NCI-H1694 treated with DMSO at 0.1 percent for 48 hours (cell line): ENCODE measurements at regions not wholly inside any gene's neighbourhood (a gene's known extent, or its start where the extent isn't known, plus 50 kb on each side); places are given as distances from the start of the nearest gene placed in this dataset.

Experiments used
- DNase-seq: peaks from one replicate; lab custom pipeline; 2025; lab: John Stamatoyannopoulos, UW

DNA sequence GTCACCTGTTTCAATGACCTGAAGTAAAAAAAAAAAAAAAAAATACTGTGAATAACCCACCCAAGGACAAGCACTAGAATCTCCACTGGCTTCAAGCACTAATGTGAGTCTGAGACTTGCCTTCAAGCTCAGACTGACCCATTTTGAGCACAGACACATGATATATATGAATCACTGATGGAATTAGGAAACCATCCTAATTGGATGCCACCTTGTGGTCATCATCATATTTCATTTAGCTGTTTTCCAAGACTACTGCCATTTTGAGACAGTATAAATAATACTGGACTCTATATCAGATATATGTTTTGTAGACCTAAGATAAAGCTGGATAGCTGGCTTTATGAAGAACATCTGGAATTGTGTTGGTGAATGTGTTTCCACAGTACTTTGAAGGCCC is 1232.0 kb downstream of the KCNT2 start:
- DNase-seq, result no peak

GRCh38 chr1:195373856-195374255 is 1234.4 kb downstream of the KCNT2 start:
- peak; percentile 60 for DNase-seq

GRCh38 chr1:195345149-195345548 is 1263.1 kb downstream of the KCNT2 start:
- no peak for DNase-seq

DNA sequence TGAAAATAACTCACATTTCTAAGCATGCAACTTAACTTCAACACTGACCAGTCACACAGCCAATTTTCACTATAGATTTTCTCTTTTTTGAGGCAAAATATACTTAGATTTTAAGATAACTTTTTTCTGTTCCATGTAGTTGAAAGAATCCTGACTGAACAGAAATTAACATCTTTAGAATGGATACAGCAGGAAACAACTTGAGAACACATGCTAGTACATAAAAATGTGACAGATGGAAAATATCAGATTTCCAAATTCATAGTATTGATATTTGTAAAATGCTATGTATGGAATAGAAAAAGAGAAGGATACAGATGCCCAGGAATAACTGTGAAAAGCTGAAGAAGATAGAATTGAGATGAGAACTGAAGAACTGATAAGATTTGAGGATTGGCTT is 1270.6 kb downstream of the KCNT2 start:
- DNase-seq, result no peak

- no peak for DNase-seq
These were observed 1271.4 kb downstream of the KCNT2 start for GRCh38 chr1:195336812-195337211.

GRCh38 chr1:195335541-195335940 is 1272.7 kb downstream of the KCNT2 start:
- no peak for DNase-seq

- no peak for DNase-seq
These were observed 1276.1 kb downstream of the KCNT2 start for GRCh38 chr1:195332102-195332501.

DNA sequence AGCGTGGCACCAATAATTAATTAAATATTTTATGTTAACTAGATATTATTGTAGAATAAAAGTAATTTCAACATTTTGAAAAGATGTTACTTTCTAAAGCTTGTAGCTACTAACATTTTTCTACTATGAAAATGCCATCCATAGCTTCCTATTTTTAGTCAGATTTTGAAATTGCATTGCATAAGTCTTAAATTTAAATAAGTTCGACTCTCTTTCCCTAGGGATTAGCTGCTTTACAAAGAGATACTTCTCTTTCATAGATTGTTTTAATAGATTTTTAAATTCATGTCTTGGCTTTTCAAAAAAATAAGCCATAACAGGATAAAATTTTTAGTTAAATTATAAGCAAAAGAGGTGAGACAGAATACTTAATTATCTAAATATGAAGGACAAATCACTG is 1279.6 kb downstream of the KCNT2 start:
- no peak for DNase-seq

DNA sequence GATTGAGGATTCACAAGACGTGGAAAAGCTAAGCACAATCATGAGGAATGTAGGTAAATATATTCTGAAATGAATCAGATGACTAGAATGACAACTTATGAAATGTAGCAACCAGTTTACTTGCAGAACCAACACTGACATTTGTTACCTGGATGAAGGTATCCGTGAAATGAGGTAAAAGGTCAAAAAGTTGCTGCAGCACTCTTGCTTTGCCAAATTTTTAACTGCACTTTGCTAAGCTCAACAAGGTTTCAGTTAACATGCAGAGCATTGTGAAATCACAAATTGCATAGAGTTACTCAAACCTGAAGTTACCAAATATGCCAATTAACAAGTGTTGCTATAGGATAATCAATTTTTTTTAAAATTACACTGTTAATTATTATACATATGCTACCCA is 1280.1 kb downstream of the KCNT2 start:
- no peak for DNase-seq

GRCh38 chr1:195327361-195327760 is 1280.9 kb downstream of the KCNT2 start:
- DNase-seq, result no peak

- no peak for DNase-seq
These were observed 1281.9 kb downstream of the KCNT2 start for GRCh38 chr1:195326325-195326724.

- no peak for DNase-seq
These were observed 1283.1 kb downstream of the KCNT2 start for GRCh38 chr1:195325181-195325580.

- DNase-seq, result no peak
These were observed 1302.0 kb downstream of the KCNT2 start for GRCh38 chr1:195306281-195306680.

- no peak for DNase-seq
These were observed 1313.3 kb downstream of the KCNT2 start for GRCh38 chr1:195294911-195295310.

- no peak for DNase-seq
These were observed 1329.6 kb downstream of the KCNT2 start for GRCh38 chr1:195278644-195279043.

- no peak for DNase-seq
These were observed 1332.5 kb downstream of the KCNT2 start for GRCh38 chr1:195275710-195276109.

DNA sequence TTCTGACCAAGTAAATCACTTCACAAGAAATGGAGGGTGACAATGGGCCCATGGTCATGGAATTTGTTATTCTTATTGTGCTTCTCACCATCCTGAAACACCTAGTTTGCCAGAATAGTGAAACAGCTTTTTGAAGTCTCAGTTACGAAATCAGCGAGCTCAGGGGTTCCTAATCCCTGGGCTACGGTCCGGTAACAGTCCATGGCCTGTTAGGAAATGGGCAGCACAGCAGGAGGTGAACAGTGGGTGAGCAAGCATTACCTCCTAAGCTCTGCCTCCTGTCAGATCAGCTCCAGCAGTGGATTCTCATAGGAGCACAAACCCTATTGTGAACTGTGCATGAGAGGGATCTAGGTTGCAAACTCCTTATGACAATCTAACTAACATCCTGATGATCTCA is 1356.3 kb downstream of the KCNT2 start:
- no peak for DNase-seq

DNA sequence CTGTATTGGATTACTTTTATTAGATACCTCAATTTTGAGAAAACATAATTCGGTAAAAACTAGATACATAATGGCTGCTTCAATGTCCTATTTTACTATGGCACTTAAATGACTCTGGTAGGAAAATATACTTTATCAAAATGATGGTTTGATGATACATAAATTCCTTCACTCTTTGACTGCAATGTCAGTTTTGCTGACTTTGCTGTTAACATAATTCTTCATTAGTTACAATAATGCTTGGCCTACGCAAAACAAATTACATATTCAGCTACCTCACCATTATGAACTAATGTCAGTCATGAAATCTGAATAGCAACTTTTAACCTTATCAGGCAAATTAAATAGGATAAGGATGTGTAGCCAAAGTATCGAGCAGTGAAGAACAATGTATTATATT is 1364.7 kb downstream of the KCNT2 start:
- no peak for DNase-seq

DNA sequence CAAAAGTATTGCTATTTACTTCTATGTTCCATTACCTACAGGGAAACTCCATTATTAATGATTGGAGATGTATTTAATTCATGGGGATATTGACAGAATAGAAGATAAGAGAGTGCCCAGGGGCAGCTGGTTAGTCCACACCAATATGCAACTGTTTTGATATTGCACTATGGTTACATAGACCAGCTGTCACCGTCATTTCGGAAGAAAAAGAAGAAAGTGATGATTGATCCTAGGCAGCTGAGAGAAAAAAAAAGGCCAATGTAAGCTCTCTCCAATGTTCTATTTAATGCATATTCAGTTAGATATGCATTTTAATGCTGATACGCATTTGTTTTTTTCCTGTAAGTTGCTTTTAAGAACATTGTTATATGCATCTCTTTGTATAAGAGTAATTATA is 1367.2 kb downstream of the KCNT2 start:
- no peak for DNase-seq

DNA sequence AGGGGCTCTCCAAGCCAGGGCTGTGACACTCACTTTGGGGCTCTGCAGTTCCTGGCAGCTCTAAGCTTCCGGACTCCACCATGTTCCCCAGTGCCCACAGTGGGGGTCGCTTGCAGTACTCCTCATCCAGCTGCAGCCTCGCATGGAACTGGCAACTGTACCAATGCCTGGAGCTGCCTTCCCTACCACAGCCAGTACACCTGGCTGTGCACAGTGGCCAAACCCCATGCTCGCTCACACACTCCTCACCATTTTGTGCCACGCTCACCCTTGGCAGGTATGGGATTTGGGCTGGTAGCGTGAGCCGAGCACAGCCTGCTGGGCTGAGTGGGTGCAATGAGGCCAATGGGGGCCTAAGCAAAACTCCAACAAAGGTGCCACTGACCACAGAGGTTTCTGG is 1369.9 kb downstream of the KCNT2 start:
- no peak for DNase-seq

DNA sequence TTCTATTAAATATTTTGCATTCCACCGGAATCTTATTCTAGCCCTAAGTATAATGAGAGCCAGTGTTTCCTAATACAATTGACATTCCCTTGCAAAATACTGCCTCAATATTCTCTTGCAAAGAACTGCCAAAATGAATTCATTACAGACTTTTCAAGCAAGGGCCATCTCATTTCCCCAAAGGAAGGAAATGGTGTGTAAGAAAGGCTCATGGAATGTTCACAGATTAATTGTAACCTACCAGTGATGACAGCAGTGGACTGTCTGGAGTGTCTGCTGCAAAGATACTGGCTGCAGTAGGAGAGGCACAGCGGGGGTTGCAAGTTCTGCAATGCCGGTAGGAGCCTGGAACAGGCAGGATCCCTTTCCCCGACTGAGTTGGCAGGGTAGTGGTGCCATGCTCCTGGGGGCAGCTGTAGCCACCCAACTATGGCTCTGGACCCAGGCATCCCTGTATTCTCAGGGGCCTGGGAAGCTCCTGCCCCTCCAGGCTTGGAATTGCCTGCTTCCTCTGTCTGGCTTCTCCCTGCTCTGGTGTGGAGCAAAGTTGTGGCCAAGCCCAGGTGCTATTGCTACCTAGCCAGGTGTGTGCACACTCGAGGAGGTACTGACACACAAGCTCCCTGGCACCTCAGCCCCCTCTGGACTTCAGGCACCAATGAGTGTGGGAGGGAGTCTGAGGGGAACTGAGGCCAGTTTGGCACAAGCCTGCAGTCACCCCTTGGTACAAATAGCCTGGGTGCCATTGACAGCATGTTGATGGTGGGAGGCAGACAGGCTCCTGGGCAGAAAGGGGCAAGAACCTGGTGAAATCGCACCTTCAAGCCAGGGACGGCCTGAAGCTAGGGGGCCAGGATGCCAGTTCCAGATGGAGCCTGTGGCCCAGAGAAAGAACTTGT is 1371.0 kb downstream of the KCNT2 start:
- DNase-seq, result no peak

DNA sequence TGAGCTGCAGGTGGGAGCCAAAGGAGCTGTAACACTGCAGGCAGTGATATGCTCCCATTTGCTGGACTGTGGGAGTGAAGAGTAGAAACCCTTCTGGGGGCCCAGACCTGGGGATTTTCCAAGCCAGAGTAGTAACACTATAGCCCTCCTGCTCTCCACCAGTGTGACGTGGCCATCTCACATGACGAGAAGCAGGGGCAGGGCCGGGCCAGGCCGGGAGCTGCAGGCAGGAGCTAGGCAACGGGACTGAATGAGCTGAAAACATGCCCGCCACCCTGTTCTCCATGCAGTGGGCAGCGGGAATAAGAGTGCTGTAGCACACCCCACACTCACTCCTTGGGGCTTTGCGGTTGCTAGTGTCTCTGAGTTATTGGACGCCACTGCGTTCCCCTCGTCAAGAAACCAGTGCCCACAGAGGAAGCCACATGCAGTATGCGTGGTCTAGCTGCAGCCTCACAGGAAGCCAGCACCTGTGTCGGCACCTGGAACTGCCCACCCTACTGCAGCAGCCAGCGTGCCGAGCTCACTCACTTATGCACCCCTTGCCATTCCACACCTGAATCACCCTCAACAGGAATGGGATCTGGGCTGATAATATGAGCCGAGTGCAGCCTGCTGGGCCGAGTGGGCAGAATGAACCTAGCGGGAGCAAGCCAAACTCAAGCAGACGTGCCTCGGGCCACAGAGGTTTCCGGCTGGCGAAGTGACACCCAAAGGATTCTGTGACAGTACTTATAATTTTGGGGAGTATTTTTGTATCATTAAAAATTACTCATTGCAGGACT is 1389.6 kb downstream of the KCNT2 start:
- no peak for DNase-seq

- peak; percentile 67 for DNase-seq
These were observed 1406.0 kb downstream of the KCNT2 start for GRCh38 chr1:195202241-195202640.
